GM12864 (cell line): ENCODE measurements at regions not wholly inside any gene's neighbourhood (a gene's known extent, or its start where the extent isn't known, plus 50 kb on each side); places are given as distances from the start of the nearest gene placed in this dataset.
"Not testable (repeated sequence)": the region's sequence is repeated elsewhere in the genome, so short reads cannot be mapped to it uniquely, and the experiment has no call there.

Experiments
- DNase-seq: peaks from one replicate; pipeline ENCODE4 v3.0.0-alpha.2; 2011; ENCODE audit warnings: low read depth
- H3K4me3 ChIP-seq: 2 replicates; pipeline ENCODE4 v1.5.1; 2011; ENCODE audit warnings: mild to moderate bottlenecking, low read depth, low read length, control low read depth

DNA sequence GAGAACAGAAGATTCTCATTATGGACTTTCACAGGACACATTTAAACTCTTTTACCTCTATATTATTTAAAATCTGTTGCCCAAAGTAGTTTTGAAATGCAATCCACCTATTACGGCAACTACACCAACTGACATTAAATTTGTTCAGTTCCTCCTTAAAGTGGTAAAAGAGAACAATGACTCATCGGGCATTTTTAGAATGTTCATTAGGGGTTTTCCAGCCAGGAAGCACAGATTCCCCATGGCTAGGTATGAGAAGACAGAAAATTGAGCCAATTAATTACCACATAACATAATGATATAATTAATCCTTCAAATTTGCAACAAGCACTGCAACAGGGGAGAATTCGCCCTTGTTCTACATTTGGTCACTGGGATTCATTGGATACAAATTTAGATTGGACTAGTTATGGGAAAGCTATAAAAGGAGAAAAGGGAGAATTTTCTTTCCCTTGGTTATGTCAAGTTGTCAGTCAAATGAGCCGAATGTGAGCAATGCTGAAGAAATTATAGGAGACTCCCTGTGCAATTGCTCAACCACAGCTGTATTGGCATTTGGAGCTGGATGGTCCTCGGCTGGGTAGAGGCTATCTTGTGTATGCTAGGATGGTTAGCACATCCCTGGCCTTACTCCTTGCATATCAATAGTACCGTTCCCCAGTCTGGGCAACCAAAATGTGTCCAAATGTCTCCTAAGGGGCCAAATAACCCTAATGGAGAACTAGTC lies 1549.8 kb downstream of the CDY2B start:
- not testable (repeated sequence) for DNase-seq, H3K4me3 ChIP-seq

DNA sequence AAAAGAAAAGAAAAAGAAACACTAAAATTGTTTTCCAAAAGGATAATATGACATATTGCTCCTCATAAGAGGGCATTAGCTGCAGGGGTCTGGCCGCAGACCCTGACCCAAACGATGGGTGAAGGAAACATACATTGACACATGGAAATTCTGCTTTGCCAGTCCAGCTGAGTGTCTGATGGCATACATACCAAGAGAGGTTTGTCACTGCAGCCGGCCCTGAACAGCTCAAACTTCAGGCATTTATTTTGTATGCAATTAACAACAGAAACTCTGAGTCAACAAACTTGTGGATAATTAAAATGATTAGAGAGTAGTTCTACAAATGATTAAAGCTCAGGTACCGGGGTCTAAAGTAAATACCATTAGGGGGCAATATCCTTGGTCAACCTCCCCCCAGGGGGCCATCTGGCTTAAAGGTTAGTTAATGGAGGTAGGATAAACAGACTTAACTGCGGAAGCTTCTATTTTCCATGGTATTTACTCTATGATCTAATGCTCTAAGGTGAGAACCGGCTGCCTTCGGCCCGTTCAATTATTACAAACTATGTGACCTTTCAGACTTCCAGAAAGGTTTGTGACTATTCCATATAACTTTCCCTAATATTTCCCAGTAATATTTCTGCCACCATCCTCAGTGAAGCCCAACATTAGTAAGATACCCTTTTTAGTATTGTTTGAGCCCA lies 1550.7 kb downstream of the CDY2B start:
- not testable (repeated sequence) for H3K4me3 ChIP-seq, DNase-seq
